Anterior cingulate cortex (tissue), 58 donors: ENCODE measurements at regions not wholly inside any gene's neighbourhood (a gene's known extent, or its start where the extent isn't known, plus 50 kb on each side); places are given as distances from the start of the nearest gene placed in this dataset.

ENCODE experiments used
- DNase-seq, 58 donors: peaks; one replicate each; lab custom pipeline; 2025; lab: John Stamatoyannopoulos, UW

DNA sequence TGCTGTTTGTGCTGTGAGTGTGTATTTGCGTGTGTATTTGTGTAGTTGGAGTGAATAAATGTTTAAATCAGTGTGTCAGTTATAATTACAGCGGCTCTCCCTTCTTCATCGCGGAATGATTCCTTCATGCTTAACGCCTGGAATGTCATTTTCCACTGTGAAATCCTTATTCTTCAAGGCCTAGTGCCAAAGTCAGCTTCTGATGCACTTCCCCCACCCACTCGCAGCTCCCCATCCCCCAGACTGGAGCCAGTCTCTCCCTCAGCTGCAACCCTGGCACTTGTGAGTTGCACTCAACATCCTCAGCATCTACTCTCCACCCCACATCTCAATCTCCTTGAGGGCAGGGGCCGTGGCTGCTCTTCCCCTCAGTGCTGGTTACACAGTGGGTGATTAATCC is 583.0 kb downstream of the BCOR start:
- DNase-seq, result no peak

DNA sequence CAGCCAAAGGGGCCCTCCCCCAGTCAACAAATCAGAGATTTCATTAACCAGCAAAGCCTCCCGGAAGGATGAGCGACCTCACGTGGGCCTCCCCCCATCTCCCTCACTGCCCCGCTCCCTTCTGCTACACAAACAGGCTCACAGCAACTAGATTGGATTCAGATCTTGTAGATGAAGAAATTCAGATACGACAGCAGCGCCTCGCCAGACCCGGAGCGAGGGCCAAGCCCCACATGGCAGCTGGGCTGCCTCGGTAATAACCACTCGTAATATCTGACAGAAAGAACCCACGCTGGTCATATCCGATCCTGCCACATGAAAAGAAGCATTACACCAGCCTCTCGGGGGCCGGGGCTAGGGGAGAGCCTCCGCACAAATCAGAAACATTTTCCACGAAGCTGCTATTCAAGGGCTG is 581.3 kb downstream of the BCOR start:
- DNase-seq, result no peak

DNA sequence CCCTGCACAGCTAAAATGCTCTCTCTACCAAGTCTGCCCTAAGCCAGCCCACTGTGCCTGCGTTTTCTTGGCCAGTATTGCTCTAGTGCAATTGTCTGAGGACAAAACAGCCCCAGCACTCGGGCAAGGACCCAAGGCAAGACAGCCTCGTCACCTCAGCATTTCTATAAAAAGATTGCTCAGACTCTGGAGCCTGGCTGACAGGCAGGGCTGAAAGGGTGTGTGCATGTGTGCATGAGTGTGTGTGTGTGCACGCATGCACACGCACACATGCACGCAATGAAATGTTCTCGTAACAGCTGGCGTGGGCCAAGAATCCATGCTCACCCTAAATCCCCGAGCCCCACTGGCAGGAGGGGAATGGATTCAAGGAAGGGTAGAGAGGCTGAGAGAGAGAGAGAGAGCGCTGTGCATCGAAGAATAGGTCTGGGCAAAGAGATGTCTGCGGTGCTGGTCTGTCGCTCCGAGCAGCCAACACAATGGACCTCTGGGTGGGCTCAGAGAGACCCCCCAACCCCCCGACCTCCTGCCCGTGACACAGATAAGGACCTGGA is 579.2 kb downstream of the BCOR start:
- peak in 35 of 58 donors; percentile 0 to 31 (median 5) for DNase-seq

DNA sequence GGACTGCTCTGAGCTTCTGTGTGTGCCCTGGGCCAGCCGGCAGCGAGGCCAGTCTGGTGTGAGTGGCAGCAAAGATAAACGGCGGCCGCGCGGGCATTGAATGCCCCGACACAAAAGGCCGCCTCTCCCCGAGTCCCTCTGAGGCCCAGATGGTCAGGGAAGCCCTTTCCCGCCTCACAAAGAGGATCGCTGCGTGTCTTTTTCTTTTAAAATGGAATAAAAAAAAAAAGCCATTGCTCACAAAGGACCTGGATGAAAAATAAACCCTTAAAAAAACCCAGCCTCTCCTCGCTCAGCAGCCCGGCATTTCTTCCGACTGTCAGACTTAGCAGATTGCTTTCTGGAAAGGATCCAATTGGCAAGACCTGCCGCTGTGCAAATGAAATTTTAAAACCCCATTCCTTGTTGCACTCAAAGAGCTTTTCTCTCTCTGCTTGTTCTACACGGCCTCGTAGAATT is 578.7 kb downstream of the BCOR start:
- DNase-seq, result peak in 26 of 58 donors; percentile 2 to 32 (median 11)

DNA sequence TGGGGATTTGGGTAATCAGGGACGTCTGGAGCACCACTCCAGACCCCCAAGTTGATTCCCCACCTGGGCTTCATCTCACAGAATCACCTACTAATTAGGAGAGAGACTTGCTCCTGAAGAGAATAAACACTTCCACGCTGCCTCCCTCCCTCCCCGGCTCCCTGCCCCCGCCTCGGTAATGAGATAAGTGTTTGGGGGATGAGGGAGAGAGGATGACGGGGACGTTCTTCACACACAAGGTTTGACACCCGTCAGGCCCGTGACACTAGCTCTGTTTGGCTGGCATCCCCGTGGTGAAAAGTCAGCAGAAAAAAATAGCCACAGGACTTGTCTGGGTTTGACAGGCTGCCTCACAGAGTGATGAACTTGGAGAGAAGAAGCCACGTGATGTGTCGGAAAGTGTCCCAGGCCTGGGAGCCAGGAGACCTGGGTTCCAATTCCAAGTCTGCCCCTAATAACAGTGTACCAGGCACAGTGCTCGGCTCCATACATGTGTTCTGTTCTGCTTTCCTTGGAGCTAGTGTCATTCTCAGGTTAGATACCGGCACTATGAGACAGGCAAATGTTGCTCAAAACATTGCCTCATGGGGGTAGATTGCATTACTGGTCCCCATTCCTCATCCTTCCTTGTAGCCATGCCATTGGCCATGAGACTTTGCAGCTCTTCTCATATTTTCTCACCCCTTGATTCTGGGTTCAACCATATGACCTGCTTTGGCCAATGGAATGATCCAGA is 578.0 kb downstream of the BCOR start:
- DNase-seq, result no peak

DNA sequence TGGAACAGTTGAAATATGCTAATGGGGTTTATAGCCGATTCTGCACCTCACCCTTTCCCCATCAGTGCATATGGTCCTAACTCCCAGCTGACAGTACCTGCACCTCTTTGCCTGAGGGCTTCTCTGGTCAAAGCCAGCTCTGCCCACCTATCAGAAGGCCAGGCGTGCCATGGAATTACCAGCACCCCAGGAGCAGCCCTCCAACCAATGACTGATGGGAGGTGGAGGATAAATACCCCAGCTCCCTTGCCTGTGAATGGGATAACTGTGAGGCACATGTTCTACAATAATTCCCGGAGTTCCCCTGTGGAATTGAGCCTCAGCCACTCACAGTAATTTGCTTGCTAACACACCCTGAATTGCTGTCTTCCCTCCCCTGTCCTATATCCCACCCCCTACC is 572.0 kb downstream of the BCOR start:
- DNase-seq, result no peak

DNA sequence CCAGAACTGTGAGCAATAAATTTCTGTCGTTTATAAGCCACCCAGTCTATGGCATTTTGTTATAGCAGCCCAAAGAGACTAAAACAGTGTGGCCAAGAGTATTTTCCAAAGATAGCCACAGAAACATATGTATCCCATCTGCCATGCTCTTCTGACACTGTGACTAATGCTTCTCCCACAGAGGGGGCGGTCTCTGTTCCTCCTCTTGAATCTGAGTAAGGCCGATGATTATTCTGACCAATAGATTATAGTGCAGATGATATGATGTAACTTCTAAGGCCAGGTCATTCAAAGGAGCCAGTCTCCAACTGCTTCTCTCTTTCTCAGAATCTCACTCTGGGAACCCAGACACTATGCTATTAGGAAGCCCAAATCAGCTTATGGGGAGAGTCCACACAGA is 570.7 kb downstream of the BCOR start:
- DNase-seq, result no peak

DNA sequence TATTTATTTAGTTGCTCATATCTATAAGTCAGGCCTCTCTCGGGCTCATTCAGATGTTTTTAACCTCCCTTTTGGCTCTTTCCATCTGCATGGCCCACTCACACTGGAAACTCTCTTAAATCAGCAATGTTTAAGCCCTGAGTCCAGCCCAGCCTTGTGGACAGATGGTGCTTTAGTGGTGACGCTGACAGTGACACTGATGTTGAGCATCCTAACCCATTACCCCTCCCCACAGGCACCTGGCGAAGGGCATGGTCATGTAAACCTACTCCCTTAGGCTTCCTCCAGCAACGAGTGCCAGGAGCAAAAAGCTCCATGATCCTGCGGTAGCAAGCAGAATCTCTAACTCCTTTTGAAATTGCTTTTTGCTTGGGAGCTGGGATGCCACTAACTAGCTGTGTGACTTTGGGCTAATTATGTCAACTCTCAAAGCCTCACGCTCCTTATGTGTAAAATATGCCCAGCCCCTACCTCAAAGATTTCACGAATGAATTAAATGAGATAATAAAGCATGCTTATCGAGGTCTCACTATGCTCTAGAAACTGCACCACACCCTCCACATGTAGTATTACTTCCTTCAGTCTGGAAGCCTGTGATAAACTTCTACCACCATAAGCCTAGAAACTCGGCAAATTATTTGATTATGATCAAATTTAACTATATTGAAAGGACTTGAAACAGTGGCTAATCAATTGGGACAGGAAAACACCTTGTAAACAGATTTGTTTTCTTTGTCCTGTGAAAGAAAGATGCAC is 569.4 kb downstream of the BCOR start:
- DNase-seq, result no peak

DNA sequence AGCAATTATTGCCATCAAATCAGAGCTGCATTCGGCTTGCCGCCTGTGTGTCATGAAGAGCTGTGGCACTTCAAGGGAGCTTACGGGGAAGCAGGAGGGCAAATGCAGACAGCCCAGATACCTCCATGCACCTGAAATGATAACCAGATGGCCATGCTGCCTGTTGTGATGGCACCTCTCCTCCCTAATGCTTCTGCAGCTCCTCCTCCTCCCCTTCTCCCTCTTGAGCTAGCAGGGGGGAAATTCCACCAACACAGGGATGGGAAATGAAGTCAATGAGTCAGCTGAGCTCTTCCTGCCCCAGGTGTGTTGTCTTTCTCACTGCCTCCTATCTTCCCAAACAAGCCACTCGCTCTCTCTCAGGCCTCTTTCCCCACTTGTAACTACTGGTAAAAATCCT is 565.0 kb downstream of the BCOR start:
- DNase-seq, result no peak

DNA sequence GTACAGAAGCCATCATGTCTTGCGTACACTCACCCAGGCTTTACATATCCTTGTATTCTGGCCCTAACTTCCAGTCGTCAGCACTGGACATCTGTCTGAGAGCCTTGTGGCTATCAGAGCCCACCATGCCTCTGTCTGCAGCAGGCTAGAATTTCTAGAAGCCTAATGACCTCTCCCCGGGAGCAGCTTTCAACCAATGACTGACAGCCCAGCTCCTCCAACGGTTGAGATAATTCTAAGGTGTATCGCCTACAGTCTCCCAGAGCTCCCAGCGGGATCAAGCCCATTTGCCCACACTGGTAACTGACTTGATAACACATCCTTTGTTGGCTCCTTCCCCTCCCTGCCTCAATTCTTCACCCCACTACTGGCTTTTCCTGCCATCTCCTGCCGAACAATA is 562.8 kb downstream of the BCOR start:
- DNase-seq, result no peak

DNA sequence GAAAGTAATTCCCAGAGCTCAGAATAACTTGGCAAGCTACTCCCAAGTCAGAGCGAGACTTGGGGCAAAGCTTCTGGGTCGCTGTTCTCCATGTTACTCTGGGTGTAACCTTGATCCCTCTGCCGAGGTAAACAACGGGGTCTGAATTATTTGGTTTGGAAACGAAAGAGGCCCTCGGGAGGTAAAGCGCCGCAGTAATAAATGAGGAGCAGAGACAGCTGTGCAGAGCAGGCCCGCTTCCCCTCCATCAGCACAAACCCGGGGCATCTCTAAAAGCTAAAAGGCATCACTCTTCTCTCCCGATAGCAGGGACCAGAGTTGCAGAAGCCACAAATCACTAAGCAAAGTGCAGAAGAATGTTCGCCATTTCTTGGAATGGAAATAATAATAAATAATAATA is 561.5 kb downstream of the BCOR start:
- DNase-seq, result no peak

DNA sequence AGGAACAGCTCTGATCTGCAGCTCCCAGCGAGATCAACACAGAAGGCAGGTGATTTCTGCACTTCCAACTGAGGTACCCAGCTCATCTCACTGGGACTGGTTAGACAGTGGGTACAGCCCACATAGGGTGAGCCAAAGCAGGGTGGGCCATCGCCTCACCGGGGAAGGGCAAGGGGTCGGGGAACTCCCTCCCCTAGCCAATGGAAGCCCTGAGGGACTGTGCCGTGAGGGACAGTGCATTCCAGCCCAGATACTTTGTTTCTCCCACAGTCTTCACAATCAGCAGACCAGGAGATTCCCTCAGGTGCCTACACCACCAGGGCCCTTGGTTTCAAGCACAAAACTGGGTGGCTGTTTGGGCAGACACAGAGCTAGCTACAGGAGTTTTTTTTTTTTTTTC is 555.9 kb downstream of the BCOR start:
- no peak for DNase-seq

DNA sequence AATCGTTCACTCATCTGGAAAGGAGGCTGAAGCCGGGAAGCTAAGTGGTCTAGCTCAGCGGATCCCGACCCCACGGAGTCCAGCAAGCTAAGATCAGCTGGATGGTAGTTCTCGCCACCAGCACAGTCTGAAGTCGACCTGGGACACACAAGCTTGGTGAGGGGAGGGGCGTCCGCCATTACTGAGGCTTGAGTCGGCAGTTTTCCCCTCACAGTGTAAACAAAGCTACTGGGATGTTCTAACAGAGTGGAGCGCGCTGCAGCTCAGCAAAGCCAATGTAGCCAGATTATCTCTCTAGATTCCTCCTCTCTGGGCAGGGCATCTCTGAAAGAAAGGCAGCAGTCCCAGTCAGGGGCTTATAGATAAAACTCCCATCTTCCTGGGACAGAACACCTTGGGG is 555.4 kb downstream of the BCOR start:
- no peak for DNase-seq

DNA sequence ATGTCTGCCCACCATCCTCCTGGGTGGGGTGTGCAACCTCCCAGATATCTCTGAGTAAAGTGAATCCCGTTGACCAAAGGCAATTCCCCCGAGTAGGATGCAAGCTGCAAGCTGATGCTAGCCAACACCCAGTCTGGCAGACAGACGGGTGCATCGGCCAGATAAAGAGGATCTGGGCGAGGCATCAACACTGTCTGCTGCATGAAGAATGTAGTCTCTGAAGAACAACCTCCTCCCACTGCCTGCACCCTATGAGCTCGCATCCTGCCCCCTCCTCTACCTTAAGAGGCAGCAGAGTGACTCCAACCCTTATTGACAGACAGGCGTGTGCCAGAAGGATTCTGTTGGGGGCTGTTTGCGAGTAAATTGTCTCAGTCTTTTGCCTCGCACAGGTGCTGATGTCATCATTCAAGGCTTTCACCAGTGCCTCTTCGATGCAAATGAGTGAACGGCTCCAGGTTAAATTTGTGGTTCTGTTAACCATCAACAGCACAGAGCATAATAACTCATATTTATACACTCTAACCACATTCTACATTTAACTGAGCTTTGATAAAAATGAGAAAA is 546.9 kb downstream of the BCOR start:
- DNase-seq, result no peak

DNA sequence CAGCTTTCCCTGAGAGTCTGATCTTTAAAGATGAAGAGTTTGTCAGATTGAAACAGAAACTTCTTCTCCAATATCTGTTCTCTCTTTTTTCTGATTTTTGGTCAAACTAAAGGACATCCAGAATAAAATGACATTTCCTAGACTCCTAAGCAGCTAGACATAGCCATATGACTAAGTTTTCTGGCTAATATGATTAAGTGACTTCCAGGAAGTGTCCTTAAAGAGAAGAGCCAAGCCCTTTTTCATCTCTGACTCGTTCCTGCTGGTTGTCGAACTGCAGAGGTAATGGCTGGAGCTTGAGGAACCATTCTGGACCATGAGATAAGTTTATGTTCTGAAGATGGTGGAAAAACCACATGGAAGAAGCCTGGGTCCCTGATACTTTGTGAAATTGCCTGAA is 546.0 kb downstream of the BCOR start:
- DNase-seq, result no peak

DNA sequence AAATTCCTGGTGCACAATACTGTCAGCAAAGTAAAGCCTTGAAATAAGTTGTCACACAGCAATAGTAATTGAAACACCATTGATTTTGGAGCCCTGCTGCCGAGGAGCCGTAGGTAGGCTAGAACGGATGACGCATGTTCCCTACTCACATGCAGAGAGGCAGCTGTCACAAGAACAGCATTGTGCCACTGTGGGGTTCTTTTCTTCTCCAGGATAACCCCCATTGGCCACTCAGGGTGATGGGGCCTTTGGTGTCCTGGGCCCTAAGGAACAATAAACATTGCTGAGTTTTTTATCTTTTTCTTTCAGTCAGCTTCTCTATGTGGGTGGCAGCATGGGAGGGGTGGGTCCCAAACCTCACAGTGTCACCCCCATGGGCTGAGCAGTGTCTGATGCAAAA is 542.3 kb downstream of the BCOR start:
- DNase-seq, result no peak

DNA sequence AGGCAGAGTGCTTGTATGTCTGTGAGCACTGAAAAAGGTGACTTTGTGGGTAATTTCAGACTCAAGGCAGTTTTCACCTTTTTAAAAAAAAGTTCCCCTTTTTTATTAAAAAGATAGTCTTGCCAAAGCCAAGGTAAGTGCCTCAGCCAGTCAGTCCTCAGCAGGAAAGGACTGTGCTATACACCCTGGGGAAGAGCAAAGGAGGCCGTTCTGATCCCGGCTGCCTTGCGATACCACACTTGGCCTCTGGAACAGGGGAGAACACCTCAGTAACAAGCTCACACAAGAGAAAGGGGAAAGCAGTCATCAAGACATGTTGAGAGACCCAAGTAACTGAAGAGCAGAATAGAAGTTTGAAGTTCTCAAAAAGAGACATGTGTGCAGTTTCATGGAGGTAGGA is 541.7 kb downstream of the BCOR start:
- no peak for DNase-seq

DNA sequence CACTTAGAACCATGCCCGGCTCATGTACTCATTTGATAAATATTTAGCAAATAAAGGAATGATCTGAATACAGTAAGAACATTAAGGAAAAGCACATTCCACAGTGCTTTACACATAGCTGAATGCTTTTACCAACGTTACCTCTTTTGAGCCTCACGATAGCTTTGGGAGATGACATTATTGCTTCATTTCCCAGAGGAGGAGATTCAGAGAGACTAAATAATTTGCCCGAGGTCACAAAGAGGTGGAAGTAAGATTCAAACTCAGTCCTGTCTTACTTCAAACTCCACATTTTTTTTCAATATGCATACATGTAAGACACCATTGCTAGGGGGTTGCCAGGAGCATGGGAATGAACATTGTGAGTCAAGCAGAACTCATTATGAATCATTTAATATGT is 538.5 kb downstream of the BCOR start:
- no peak for DNase-seq

DNA sequence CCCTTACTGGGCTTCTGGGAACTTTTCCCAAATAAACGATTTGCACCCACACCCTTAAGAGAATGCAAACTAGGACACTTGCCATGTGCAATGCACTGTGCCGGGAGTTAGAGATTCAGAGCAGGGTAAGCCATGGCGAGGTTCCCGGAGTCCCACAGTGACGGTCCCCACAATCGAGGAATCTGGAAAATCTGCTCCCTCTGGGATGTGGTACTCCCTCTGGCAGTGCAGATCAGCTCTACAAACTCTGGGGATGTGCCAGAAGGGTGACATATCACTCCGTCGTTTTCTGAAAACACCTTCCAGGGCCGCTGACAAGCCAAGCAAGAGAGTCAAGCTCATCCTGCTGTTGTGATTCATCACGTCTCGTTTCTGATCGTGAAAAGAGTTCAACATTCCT is 537.5 kb downstream of the BCOR start:
- peak in 17 of 58 donors; percentile 0 to 37 (median 6) for DNase-seq

DNA sequence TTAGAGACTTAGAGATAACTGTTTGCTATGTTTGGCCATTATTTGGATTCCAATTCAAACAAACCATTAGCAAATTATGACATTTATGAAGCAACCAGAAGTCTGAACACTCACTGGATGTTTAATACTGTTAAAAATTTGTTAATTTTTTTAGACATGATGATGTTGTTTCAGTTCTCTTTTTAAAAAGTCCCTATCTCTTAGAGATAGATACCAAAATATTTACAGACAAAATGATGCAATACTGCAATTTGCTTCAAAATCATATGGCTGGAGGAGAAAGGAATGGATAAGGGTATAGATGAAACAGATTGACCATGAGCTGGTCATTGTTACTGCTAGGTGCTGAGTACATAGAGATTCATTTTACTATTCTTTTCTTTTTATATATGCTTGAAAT is 534.6 kb downstream of the BCOR start:
- DNase-seq, result no peak

DNA sequence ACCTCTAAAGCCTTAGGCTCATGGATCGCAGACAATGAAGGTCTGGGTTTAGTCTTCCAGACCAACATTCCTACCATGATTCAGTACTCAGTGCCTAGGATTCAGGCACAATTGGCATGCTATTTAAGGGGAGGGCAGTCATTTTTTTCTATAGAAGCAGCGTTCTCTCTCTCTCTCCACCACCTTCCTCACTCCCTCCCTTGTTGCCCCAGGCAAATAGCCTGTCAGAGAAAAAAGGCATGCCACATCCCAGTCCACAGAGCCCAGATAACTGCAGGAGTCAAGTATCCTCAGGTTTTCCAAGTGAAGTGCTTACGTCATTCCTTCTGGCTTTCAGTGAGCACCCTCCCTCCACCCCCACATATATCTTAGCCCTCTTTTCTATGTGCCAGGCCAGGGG is 533.0 kb downstream of the BCOR start:
- DNase-seq, result no peak

DNA sequence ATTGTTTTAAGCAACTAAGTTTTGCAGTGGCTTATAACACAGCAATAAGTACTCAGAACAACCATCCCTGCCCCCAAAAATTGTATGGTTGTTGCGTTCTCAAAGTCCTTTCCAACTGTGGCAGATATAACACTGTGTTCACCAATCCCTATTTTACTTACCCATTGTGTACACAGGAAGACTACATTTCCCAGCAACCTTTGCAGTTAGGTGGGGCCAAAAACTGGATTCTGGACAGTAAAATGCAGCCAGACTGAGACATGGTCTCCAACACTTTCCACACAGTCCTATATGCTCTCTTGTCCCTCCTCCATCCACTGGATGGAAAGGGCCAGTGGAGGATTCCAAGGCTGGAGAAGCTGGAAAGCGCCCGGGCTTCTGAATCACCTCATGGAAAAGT is 523.6 kb downstream of the BCOR start:
- DNase-seq, result no peak
